Hepatocyte (in vitro differentiated cells): ENCODE measurements at regions not wholly inside any gene's neighbourhood (a gene's known extent, or its start where the extent isn't known, plus 50 kb on each side); places are given as distances from the start of the nearest gene placed in this dataset.

Experiments
- DNase-seq: peaks from one replicate; pipeline ENCODE4 v3.0.0-alpha.2; 2016; ENCODE audit warnings: low spot score
- H2AFZ ChIP-seq: fragments of 200-600 bp; sonication (generic); 2 replicates; pipeline ENCODE4 v1.6.0; 2016; ENCODE audit warnings: antibody characterized with exemption, mild to moderate bottlenecking
- H3K27ac ChIP-seq: fragments of 200-600 bp; sonication (generic); 2 replicates; pipeline ENCODE4 v1.5.1; 2016; ENCODE audit warnings: mild to moderate bottlenecking
- H3K27me3 ChIP-seq: fragments of 200-600 bp; sonication (generic); 2 replicates; pipeline ENCODE4 v1.6.1; 2016
- H3K36me3 ChIP-seq: fragments of 200-600 bp; sonication (generic); replicated peaks from 2 replicates; pipeline ENCODE4 v1.5.1; 2016; ENCODE audit warnings: low read depth; ENCODE audit not compliant: insufficient read depth
- H3K4me1 ChIP-seq: fragments of 200-600 bp; sonication (generic); 2 replicates; pipeline ENCODE4 v1.5.1; 2016; ENCODE audit warnings: mild to moderate bottlenecking, moderate library complexity; ENCODE audit not compliant: insufficient read depth
- H3K4me2 ChIP-seq: fragments of 200-600 bp; sonication (generic); 2 replicates; pipeline ENCODE4 v1.6.0; 2016
- H3K4me3 ChIP-seq: fragments of 200-600 bp; sonication (generic); 2 replicates; pipeline ENCODE4 v1.5.1; 2016; ENCODE audit warnings: mild to moderate bottlenecking
- H3K79me2 ChIP-seq: fragments of 200-600 bp; sonication (generic); 2 replicates; pipeline ENCODE4 v1.6.0; 2017; ENCODE audit warnings: mild to moderate bottlenecking
- H3K9me2 ChIP-seq: fragments of 200-600 bp; sonication (generic); replicated peaks from 2 replicates; pipeline ENCODE4 v1.6.0; 2017; ENCODE audit warnings: mild to moderate bottlenecking; ENCODE audit not compliant: insufficient read depth
- H3K9me3 ChIP-seq: fragments of 200-600 bp; sonication (generic); 2 replicates; pipeline ENCODE4 v1.5.1; 2016; ENCODE audit warnings: low read depth, mild to moderate bottlenecking
- H4K20me1 ChIP-seq: fragments of 200-600 bp; sonication (generic); 2 replicates; pipeline ENCODE4 v1.6.0; 2016; ENCODE audit warnings: mild to moderate bottlenecking; ENCODE audit not compliant: insufficient read depth, poor library complexity, severe bottlenecking
- CTCF ChIP-seq: fragments of 200-600 bp; sonication (generic); IDR thresholded peaks from 2 replicates; pipeline ENCODE4 v1.5.1; 2016; ENCODE audit warnings: antibody characterized with exemption, mild to moderate bottlenecking; ENCODE audit not compliant: poor library complexity
- EZH2 ChIP-seq: fragments of 200-600 bp; sonication (generic); IDR thresholded peaks from 2 replicates; pipeline ENCODE4 v1.6.1; 2016; ENCODE audit warnings: antibody characterized with exemption, mild to moderate bottlenecking, borderline replicate concordance
- EZH2phosphoT487 ChIP-seq: fragments of 200-600 bp; sonication (generic); IDR thresholded peaks from one replicate; pipeline ENCODE4 v1.6.1; 2018; ENCODE audit warnings: antibody characterized with exemption, mild to moderate bottlenecking, low read depth, moderate library complexity; ENCODE audit not compliant: unreplicated experiment, severe bottlenecking
- WGBS: methylation state at CpG from one replicate; pipeline ENCODE4 v1.1.6; 2016; ENCODE audit warnings: low lambda C conversion rate; ENCODE audit errors: missing lambda C conversion rate; 5-methylcytosine and 5-hydroxymethylcytosine counted together

- 54% methylated on average over 9 of the region's 9 CpGs for WGBS
Observed at GRCh38 chr14:53462931-53463778, 310.0 kb upstream of the DDHD1 start.

GRCh38 chr14:53461858-53462257 lies 308.7 kb upstream of the DDHD1 start:
- no peak for DNase-seq
- no peak overlapping the region for H3K4me3 ChIP-seq
- 50% methylated on average over 6 of the region's 6 CpGs for WGBS
- H3K36me3 ChIP-seq = no peaks in the 10 kb centered on the region
- H3K27me3 ChIP-seq = no peaks in the 10 kb centered on the region
- no peak overlapping the region for H3K27ac ChIP-seq
- H3K4me1 ChIP-seq = peaks cover 32% of the 10 kb centered on the region
- TF ChIP-seq EZH2phosphoT487 (no peak), EZH2 (no peak), CTCF (no peak)
- H3K9me3 ChIP-seq = no peaks in the 10 kb centered on the region
- H3K9me2 ChIP-seq = no peaks in the 10 kb centered on the region
- no peaks in the 10 kb centered on the region for H4K20me1 ChIP-seq
- H2AFZ ChIP-seq = peak overlapping the region; percentile 21
- H3K4me2 ChIP-seq = no peak overlapping the region
- no peaks in the 10 kb centered on the region for H3K79me2 ChIP-seq

More at GRCh38 chr14:53462931-53463778, 310.0 kb upstream of the DDHD1 start:
- H3K36me3 ChIP-seq = no peaks in the 10 kb centered on the region
- H3K4me2 ChIP-seq = peak overlapping the region; percentile 47
- peak overlapping the region; percentile 4 for H3K27ac ChIP-seq
- no peaks in the 10 kb centered on the region for H3K27me3 ChIP-seq
- no peak overlapping the region for H3K4me3 ChIP-seq
- H3K9me3 ChIP-seq = peaks cover 3% of the 10 kb centered on the region
- TF ChIP-seq EZH2phosphoT487 = no peak
- no peak for TF ChIP-seq CTCF
- no peak for TF ChIP-seq EZH2
- H3K4me1 ChIP-seq = peaks cover 32% of the 10 kb centered on the region
- no peaks in the 10 kb centered on the region for H3K79me2 ChIP-seq
- no peak overlapping the region for H2AFZ ChIP-seq
- H4K20me1 ChIP-seq = no peaks in the 10 kb centered on the region
- peak; percentile 25 for DNase-seq
- H3K9me2 ChIP-seq = no peaks in the 10 kb centered on the region

- H3K27me3 ChIP-seq = no peaks in the 10 kb centered on the region
- no peak for TF ChIP-seq EZH2phosphoT487
- no peak for TF ChIP-seq CTCF
- no peak for TF ChIP-seq EZH2
- H3K9me3 ChIP-seq = no peaks in the 10 kb centered on the region
- no peaks in the 10 kb centered on the region for H3K36me3 ChIP-seq
- DNase-seq = no peak
- H3K4me3 ChIP-seq = no peak overlapping the region
- H3K4me2 ChIP-seq = no peak overlapping the region
- no peak overlapping the region for H3K27ac ChIP-seq
- no peaks in the 10 kb centered on the region for H4K20me1 ChIP-seq
- no peaks in the 10 kb centered on the region for H3K9me2 ChIP-seq
- H2AFZ ChIP-seq = no peak overlapping the region
- 81% methylated on average over 1 of the region's 1 CpG for WGBS
- peaks cover 32% of the 10 kb centered on the region for H3K4me1 ChIP-seq
- H3K79me2 ChIP-seq = no peaks in the 10 kb centered on the region
Observed at GRCh38 chr14:53460544-53460943, 307.4 kb upstream of the DDHD1 start.
